ENCODE measurements at regions not wholly inside any gene's neighbourhood (a gene's known extent, or its start where the extent isn't known, plus 50 kb on each side); places are given as distances from the start of the nearest gene placed in this dataset.
"Not testable (repeated sequence)": the region's sequence is repeated elsewhere in the genome, so short reads cannot be mapped to it uniquely, and the experiment has no call there.

- H2BK5ac ChIP-seq (ENCODE audit: insufficient read length, low read length); H4K20me1 ChIP-seq (ENCODE audit: control insufficient read depth, insufficient read depth, insufficient read length); H2BK15ac ChIP-seq (ENCODE audit: low read depth, low read length); H3K9me3 ChIP-seq (ENCODE audit: control insufficient read depth, low read depth, low read length); H4K8ac ChIP-seq (replicated peaks; ENCODE audit: insufficient read length, low read depth, low read length); H4K91ac ChIP-seq (ENCODE audit: insufficient read length, low read depth, low read length); H2BK20ac ChIP-seq (ENCODE audit: low read depth, low read length, poor library complexity, severe bottlenecking); H3K27me3 ChIP-seq (ENCODE audit: insufficient read depth, low read length); H3K14ac ChIP-seq (ENCODE audit: insufficient read depth, low read length); H3K36me3 Mint-ChIP-seq (ENCODE audit: insufficient read depth in 1 of 3, low read depth in 3 of 3); H3K4me1 ChIP-seq (ENCODE audit: insufficient read depth, low read length); H3K18ac ChIP-seq (ENCODE audit: insufficient read length, low read depth, low read length); H3K79me2 ChIP-seq (ENCODE audit: insufficient read depth, low read length); H3T11ph ChIP-seq (ENCODE audit: low read length); H3K79me1 ChIP-seq (ENCODE audit: insufficient read depth, low read depth, low read length, poor library complexity, severe bottlenecking); H2BK120ac ChIP-seq (ENCODE audit: low read depth, low read length, poor library complexity, severe bottlenecking); H3K56ac ChIP-seq (ENCODE audit: insufficient read length, low read depth, low read length); H2AFZ ChIP-seq (ENCODE audit: low read length); H2BK12ac ChIP-seq (ENCODE audit: insufficient read length, low read depth, low read length); H3K23ac ChIP-seq (ENCODE audit: insufficient read length, low read depth, low read length); H2AK5ac ChIP-seq (ENCODE audit: insufficient read length, low read length); H3K27ac ChIP-seq (ENCODE audit: insufficient read length, low read depth, low read length); H3K4me2 ChIP-seq (ENCODE audit: insufficient read depth, insufficient read length, low read length); H3K4ac ChIP-seq (ENCODE audit: low read depth, low read length); H4K5ac ChIP-seq (ENCODE audit: insufficient read length, low read depth, low read length); H3K23me2 ChIP-seq (ENCODE audit: insufficient read length, low read depth, low read length, poor library complexity, severe bottlenecking); H3K9ac ChIP-seq (ENCODE audit: extremely low read depth, insufficient read length, low read length); DNase-seq; H3K27me3 Mint-ChIP-seq (ENCODE audit: low read depth); H3K4me3 Mint-ChIP-seq: not testable (repeated sequence)
- Mint-ChIP-seq H3K4me1 (peaks cover 25 to 31% of the 10 kb centered on the region in 2 experiments), H3K9me3 (peaks cover 10 to 13% of the 10 kb centered on the region in 2 experiments), H3K27ac (peak overlapping the region in 1 of 3 experiments; percentile 12; a peak in 2 of 7 replicates)
- no CpG with 5 or more reads among the region's 4 CpGs for WGBS (ENCODE audit: extremely low coverage, insufficient read length, low lambda C conversion rate)
Measured at GRCh38 chr11:3516934-3517567, 124.7 kb downstream of the ART5 start.

GRCh38 chr11:3516345-3516933 is 125.4 kb downstream of the ART5 start:
- not testable (repeated sequence) for H4K20me1 ChIP-seq (ENCODE audit: control insufficient read depth, insufficient read depth, insufficient read length); H3K27ac Mint-ChIP-seq; H3K4me2 ChIP-seq (ENCODE audit: insufficient read depth, insufficient read length, low read length); H3K79me1 ChIP-seq (ENCODE audit: insufficient read depth, low read depth, low read length, poor library complexity, severe bottlenecking); H3K9me3 ChIP-seq (ENCODE audit: control insufficient read depth, low read depth, low read length); H3K36me3 Mint-ChIP-seq (ENCODE audit: insufficient read depth in 1 of 3, low read depth in 3 of 3); H3K56ac ChIP-seq (ENCODE audit: insufficient read length, low read depth, low read length); H3K27ac ChIP-seq (ENCODE audit: insufficient read length, low read depth, low read length); H3K18ac ChIP-seq (ENCODE audit: insufficient read length, low read depth, low read length); H3K23me2 ChIP-seq (ENCODE audit: insufficient read length, low read depth, low read length, poor library complexity, severe bottlenecking); H2BK5ac ChIP-seq (ENCODE audit: insufficient read length, low read length); H3T11ph ChIP-seq (ENCODE audit: low read length); H2AK5ac ChIP-seq (ENCODE audit: insufficient read length, low read length); H4K91ac ChIP-seq (ENCODE audit: insufficient read length, low read depth, low read length); H2BK20ac ChIP-seq (ENCODE audit: low read depth, low read length, poor library complexity, severe bottlenecking); H3K9ac ChIP-seq (ENCODE audit: extremely low read depth, insufficient read length, low read length); H3K4me1 ChIP-seq (ENCODE audit: insufficient read depth, low read length); H4K8ac ChIP-seq (replicated peaks; ENCODE audit: insufficient read length, low read depth, low read length); H3K79me2 ChIP-seq (ENCODE audit: insufficient read depth, low read length); DNase-seq; H3K23ac ChIP-seq (ENCODE audit: insufficient read length, low read depth, low read length); H2BK15ac ChIP-seq (ENCODE audit: low read depth, low read length); H2BK12ac ChIP-seq (ENCODE audit: insufficient read length, low read depth, low read length); H3K14ac ChIP-seq (ENCODE audit: insufficient read depth, low read length); H4K5ac ChIP-seq (ENCODE audit: insufficient read length, low read depth, low read length); H2BK120ac ChIP-seq (ENCODE audit: low read depth, low read length, poor library complexity, severe bottlenecking); H3K4ac ChIP-seq (ENCODE audit: low read depth, low read length); H2AFZ ChIP-seq (ENCODE audit: low read length); H3K27me3 ChIP-seq (ENCODE audit: insufficient read depth, low read length); H3K27me3 Mint-ChIP-seq (ENCODE audit: low read depth); H3K4me3 Mint-ChIP-seq
- Mint-ChIP-seq H3K9me3 (peaks cover 10 to 13% of the 10 kb centered on the region in 2 experiments), H3K4me1 (peaks cover 31 to 37% of the 10 kb centered on the region in 2 experiments)
- WGBS (ENCODE audit: extremely low coverage, insufficient read length, low lambda C conversion rate) = no CpG with 5 or more reads among the region's 6 CpGs

All from H9 (cell line).